KOPT-K1 (cell line): ENCODE measurements at regions not wholly inside any gene's neighbourhood (a gene's known extent, or its start where the extent isn't known, plus 50 kb on each side); places are given as distances from the start of the nearest gene placed in this dataset.

Source experiments
- H3K27ac ChIP-seq: fragments of 200-600 bp; sonication (generic); 2 replicates; pipeline ENCODE4 v1.5.1; 2016; ENCODE audit warnings: antibody characterized with exemption, mild to moderate bottlenecking, low read depth, low read length; ENCODE audit not compliant: poor library complexity, severe bottlenecking
- H3K36me3 ChIP-seq: fragments of 200-600 bp; sonication (generic); 2 replicates; pipeline ENCODE4 v1.5.1; 2017; ENCODE audit warnings: antibody characterized with exemption, mild to moderate bottlenecking, low read length, moderate library complexity; ENCODE audit not compliant: insufficient read depth
- H3K9me3 ChIP-seq: fragments of 200-600 bp; sonication (generic); 2 replicates; pipeline ENCODE4 v1.5.1; 2017; ENCODE audit warnings: antibody characterized with exemption, low read length, mild to moderate bottlenecking; ENCODE audit not compliant: insufficient read depth, poor library complexity, severe bottlenecking

DNA sequence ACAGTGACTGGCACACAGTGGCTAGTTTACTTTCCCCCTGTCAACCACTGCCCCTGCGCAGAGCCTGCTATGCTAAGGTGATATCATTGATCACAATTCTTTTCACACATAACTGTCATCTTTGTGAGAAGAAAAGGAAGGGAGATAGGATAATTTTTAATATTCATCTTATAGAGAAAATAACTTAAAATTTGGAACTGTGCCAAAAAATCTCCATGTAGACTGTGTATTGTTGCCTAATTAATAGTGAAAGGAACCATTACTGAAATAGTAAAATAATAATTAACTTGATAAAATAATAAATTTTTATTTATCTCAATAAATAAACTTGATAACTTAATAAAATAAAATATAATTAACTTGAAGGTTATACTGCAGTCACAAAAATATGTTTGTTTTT lies 1069.4 kb downstream of the C4orf33 start:
- H3K27ac ChIP-seq = no peak overlapping the region
- no peaks in the 10 kb centered on the region for H3K9me3 ChIP-seq
- H3K36me3 ChIP-seq = no peaks in the 10 kb centered on the region

DNA sequence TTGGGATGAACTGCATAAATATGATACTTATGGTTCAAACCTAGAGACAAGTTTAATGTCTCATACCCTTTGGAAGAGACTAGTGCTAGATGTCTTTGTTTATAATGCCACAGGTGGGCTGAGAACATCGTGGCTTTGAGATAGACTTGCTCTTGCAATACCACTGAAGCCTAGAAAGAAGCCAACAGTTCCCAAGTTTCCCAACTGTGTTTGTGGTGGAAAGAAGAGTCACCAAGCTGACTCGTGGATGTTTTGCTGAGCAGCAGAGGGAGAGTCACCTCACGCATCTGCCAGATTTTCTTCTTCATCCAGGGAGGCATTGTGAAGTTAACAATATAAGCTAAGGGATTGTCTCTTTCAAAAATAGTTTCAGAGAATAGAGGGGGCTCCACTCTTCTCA lies 1076.2 kb downstream of the C4orf33 start:
- H3K36me3 ChIP-seq = no peaks in the 10 kb centered on the region
- no peaks in the 10 kb centered on the region for H3K9me3 ChIP-seq
- no peak overlapping the region for H3K27ac ChIP-seq

DNA sequence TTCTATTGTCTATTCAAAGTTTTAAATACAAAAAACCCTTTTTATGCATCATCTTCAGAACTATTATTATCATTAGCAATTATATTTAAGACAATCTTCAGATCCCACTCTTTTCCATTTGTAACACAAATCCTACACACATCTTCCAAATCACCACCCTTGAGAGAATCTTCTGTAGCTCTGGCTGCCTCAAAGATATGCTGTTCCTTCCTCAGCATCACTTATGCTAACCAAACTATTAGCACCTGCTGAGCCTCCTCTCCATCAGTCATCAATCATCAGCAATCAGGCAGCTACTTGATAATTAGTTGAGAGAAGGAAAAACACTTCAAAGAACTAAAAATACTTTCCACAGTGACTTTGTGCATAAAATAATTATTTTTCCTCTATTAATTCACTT lies 1082.2 kb downstream of the C4orf33 start:
- Histone ChIP-seq H3K9me3 (no peaks in the 10 kb centered on the region), H3K27ac (no peak overlapping the region), H3K36me3 (no peaks in the 10 kb centered on the region)

DNA sequence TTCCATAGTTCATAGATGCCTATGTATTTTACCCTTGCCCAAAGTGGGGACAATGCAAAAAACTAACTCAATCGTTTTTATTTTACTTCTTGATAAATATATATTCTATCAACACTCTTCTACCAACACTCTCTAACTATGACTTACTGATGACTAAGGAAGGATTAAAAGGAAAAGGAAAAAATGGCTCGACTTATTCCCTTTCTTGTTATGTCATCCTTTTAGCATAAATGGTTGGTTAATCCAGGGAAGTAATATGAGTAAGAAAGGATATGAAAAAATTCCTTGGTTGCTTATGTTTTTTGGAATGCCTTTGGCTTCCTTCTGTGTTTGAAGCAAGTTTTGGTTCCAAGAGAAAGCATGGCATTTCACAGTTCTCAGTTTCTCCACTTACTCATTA lies 1087.1 kb downstream of the C4orf33 start:
- H3K27ac ChIP-seq = no peak overlapping the region
- no peaks in the 10 kb centered on the region for H3K9me3 ChIP-seq
- no peaks in the 10 kb centered on the region for H3K36me3 ChIP-seq

DNA sequence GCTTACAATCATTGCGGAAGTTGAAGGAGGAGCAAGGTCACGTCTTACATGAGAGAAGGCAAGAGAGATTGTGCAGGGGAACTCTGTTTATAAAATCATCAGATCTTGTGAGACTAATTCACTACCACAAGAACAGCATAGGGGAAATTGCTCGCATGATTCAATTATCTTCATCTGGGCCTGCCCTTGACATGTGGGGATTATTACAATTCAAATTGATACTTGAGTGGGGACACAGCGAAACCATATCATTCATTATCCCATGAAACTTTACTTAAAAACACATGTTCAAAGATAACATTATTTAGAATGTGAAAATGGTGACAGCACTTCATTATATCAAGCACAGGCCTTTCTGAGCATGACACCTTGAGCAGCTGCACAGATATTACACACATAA lies 1087.8 kb downstream of the C4orf33 start:
- Histone ChIP-seq H3K27ac (no peak overlapping the region), H3K36me3 (no peaks in the 10 kb centered on the region), H3K9me3 (no peaks in the 10 kb centered on the region)

DNA sequence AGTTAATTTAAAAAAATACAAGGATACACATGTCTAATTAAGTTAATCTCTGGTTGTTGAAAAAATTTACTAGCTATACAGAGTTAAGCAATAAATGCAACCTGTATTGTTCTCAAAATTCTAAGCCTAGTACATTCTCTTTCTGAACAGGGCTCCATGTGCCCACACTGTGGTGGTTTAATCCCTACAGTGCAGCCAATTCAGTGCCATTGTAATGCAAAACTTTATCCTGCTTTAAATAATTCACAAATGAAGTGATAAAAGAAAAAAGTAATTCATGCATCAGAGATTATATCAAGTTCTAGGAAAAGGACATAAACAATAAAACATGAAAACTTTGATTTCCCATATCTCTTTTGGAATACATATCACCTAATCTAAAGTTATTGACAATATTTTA lies 1089.2 kb downstream of the C4orf33 start:
- Histone ChIP-seq H3K27ac (no peak overlapping the region), H3K9me3 (no peaks in the 10 kb centered on the region)

DNA sequence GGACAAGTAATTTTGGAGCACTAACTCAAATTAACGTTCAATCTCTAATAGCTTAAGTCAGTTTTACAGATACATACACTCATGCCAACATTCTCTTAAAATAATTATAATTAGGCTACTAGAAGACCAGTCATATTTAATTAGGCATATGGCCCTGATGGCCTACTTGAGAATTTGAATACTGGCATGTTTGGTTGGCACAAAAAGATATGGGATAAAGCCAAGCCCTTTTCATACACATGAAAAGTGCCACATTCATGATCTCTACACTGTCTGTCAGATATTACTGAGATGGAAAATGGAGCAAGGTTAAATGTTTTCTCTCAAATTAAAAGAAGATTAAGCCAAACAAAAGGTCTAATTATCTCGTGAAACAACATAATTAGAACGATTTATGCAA lies 1091.0 kb downstream of the C4orf33 start:
- H3K27ac ChIP-seq = no peak overlapping the region
- H3K9me3 ChIP-seq = no peaks in the 10 kb centered on the region
- H3K36me3 ChIP-seq = no peaks in the 10 kb centered on the region

More for the DNA sequence above, 1089.2 kb downstream of the C4orf33 start:
- no peaks in the 10 kb centered on the region for H3K36me3 ChIP-seq

DNA sequence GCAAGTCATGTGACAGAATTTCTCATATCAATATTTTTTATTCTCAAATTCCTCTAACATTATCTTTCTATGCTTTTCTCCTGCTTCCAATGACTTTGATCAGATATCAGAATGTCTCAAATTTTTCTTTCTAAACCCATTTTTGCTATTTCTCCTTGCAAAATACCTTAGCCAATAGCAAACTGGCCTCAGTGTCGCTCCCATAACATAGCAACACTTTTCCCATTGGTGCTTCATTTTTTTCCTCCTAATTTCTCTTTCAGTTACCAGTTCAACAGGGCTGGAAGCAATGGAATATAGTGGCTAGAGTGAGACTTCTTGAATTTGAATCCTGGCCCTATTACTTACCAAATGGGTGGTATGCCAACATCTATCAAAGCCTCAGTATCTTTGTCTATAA lies 1091.6 kb downstream of the C4orf33 start:
- H3K36me3 ChIP-seq = no peaks in the 10 kb centered on the region
- no peaks in the 10 kb centered on the region for H3K9me3 ChIP-seq
- H3K27ac ChIP-seq = no peak overlapping the region

DNA sequence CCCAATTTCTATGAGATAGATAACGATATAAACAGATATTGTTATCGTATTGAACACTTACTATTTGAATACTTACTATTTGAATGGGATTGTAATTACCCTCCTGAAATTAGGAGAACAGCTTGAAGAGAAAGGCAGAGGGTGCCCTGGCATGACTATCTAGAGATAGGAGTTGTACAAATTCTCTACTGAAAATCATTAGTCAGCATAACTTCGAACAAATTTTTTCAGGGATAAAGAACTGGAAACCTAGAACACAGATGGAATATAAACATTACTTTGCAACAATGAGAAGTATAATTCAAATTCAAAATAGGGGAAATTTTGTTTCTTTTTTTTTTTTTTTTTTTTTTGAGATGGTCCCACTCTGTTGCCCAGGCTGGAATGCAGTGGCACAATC lies 1096.8 kb downstream of the C4orf33 start:
- no peak overlapping the region for H3K27ac ChIP-seq
- no peaks in the 10 kb centered on the region for H3K36me3 ChIP-seq
- no peaks in the 10 kb centered on the region for H3K9me3 ChIP-seq

DNA sequence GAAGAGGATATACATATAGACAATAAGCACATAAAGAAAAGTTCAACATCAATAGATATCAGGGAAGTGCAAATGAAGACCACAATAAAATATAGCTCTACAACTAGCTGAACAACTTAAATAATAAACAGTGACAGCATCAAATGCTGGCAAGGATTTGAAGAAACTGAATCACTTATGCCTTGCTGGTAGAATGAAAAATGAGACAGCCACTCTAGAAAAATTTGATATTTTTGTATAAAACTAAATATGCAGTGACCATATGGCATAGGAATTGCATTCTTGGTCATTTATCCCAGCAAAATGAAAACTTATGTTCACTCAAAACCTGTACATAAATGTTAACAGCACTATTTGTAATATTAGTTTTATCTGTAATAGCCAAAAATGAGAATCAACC lies 1102.0 kb downstream of the C4orf33 start:
- H3K27ac ChIP-seq = no peak overlapping the region
- H3K9me3 ChIP-seq = peaks cover 13% of the 10 kb centered on the region
- H3K36me3 ChIP-seq = no peaks in the 10 kb centered on the region

DNA sequence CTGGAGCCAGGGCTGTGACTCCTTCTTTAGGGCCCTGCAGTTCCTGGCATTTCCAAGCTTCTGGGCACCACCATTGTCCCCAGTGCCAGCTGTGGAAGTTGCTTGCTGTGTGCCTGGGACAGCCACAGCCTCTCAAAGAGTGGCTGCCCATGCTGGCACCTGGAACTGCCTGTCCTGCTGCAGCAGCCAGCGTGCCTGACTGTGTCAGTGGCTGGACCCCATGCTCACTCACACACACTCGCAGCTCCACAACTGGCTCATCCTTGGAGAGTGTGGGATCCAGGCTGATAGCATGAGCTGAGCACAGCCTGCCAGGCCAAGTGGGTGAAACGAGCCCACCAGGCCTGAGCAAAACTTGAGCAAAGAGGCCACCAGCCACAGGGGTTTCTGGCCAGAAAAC lies 1107.6 kb downstream of the C4orf33 start:
- Histone ChIP-seq H3K36me3 (no peaks in the 10 kb centered on the region), H3K27ac (no peak overlapping the region), H3K9me3 (peaks cover 14% of the 10 kb centered on the region)

DNA sequence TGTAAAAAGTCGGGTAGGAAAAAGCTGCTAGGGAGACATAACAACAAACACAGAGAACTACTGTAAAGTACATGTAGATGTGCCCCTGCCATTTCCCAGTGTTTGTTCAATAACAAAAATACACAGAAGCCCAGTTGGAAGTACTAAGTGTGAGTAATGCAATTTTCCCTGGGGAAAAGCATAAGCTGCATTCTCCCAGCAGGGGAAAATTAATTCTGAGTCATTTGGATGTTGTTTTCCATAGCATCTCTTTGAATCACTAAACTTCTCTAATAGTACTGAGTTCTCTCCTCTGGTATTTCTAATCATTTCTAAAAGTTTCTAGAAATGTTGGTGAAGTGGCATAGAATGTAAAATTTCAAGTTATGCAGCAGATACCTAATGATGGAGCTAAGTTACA lies 1114.9 kb downstream of the C4orf33 start:
- no peaks in the 10 kb centered on the region for H3K36me3 ChIP-seq
- H3K27ac ChIP-seq = no peak overlapping the region
- H3K9me3 ChIP-seq = no peaks in the 10 kb centered on the region

DNA sequence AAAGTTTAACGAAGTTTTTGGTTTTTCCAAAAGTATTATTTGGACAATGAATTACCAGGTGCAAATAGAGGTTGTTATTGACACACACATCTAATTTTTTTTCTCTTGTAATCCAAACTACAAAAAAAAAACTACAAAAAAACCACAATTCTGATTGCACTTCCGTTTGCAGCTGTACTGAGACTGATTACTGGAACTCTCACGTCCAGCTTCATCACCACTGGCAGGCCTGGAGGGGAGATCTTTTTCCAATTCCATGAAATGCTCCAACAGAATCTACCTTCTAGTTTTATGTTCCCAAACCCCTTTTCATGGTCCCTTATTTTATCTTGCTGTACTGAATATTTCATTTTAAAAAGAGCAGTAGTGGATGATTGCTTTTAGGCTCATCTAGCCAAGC lies 1118.3 kb downstream of the C4orf33 start:
- Histone ChIP-seq H3K9me3 (no peaks in the 10 kb centered on the region), H3K36me3 (no peaks in the 10 kb centered on the region), H3K27ac (no peak overlapping the region)

DNA sequence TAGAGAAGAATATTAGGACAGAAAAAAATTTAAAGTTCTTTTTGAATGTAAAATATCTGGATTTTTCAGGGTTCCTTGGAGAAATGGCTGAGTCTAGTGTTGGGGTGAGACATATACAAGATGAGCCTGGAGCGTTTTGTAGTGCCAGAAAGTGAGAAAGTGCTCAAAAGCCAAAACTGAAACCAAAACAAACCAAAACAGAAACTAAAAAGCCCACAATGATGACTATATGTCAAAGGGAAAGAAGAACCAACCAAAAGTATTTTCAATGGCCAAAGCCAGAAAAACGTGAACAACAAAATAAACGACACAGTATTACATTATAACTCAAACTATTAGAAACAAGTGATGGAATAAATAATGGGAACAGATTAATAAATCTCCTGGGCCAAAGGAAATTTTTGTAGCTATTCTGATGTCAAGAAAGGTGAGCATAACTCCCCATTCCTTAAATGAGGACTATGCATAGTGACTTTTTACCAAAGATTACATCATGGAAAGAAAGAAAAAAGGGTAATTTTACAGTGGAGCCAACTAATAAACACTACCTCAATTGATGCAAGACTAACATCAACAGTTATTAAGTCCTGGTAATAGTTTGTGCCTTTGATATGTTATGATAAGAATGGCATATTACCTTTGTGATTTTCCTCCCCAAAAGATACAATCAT lies 1137.6 kb downstream of the C4orf33 start:
- Histone ChIP-seq H3K36me3 (no peaks in the 10 kb centered on the region), H3K27ac (peak overlapping the region; percentile 43), H3K9me3 (no peaks in the 10 kb centered on the region)

DNA sequence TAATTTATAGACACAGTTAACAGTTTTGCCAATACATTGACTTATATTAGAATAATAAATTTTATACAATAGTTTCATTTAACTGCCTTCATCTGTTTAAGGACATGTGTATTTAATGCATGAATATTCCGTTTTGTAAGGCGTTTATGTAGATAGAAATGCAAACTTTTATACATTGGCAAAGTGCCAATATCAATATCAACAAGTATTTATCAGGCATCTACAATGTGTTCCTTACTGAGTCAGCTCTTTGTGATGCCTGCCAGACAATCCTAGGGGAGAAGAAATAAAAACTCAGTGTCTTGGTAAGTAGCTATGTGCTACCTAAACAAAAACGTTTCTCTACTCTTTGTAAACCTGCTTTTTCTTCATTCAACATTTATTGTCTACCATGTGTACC lies 1142.2 kb downstream of the C4orf33 start:
- H3K36me3 ChIP-seq = no peaks in the 10 kb centered on the region
- no peaks in the 10 kb centered on the region for H3K9me3 ChIP-seq
- H3K27ac ChIP-seq = no peak overlapping the region

DNA sequence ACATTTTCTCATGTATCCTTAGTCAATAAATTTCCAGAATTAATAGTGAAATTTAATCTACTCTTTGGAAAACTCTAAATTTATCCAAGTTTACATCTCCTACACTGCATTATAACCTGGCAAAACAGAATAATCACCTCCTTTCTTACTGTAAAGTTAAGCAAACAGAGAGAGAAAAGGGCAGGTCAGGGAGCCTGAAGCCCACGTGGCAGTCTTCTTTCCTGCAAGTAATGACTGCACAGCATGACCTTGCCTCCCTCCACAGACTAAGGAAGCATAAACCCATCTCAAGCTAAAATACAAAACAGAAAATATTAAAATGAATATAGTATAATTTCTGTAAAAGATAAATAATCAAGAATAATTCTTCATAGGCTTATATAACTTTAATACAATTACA lies 1153.0 kb downstream of the C4orf33 start:
- no peak overlapping the region for H3K27ac ChIP-seq
- no peaks in the 10 kb centered on the region for H3K36me3 ChIP-seq
- H3K9me3 ChIP-seq = no peaks in the 10 kb centered on the region
